GM19395 (cell line): ENCODE measurements at regions not wholly inside any gene's neighbourhood (a gene's known extent, or its start where the extent isn't known, plus 50 kb on each side); places are given as distances from the start of the nearest gene placed in this dataset.
"Not testable (repeated sequence)": the region's sequence is repeated elsewhere in the genome, so short reads cannot be mapped to it uniquely, and the experiment has no call there.

Source experiments
- ATAC-seq: cut with Tn5 transposase; IDR thresholded peaks from one replicate; pipeline ENCODE4 v1.9.1; 2021; ENCODE audit warnings: mild to moderate bottlenecking, moderate library complexity; ENCODE audit not compliant: unreplicated experiment

DNA sequence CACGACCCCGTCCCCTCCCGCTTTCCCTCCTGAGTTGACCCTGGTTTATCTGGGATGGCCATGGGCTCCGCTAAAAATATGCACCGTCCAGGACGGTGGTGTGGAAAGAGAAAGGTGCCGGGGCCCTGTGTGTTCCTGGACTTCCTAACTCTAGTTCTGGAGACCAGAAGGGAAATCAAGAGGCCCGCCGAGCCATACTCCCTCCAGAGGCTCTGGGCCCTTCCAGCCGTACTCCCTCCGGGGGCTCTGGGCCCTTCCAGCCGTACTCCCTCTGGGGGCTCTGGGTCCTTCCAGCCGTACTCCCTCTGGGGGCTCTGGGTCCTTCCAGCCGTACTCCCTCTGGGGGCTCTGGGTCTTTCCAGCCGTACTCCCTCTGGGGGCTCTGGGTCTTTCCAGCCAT, 168.5 kb downstream of the LAT start:
- ATAC-seq, result not testable (repeated sequence)

DNA sequence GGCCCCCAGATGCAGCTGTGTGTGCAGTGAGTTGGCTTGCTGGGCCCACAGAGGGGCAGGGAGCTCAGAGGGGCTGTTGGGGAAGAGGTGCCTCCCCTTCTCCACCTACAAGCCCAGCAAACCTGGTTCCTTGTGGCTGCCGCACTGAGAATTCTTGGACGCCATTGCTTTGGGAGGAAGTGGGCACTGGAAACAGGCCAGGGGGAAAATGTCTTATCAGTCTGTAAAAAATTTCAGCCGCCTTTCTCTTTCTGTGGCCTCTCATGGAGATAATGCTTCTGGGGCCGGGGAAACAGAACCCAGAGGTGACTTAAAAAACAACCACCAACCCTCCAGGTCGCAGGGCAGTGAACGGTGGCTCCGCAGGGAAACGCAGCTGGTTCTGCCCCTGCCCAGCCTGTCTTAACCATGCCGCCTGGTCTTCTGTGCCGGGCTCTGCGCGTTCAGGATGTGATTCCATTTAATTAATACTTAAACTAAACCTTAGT, 167.7 kb downstream of the LAT start:
- ATAC-seq, result not testable (repeated sequence)

DNA sequence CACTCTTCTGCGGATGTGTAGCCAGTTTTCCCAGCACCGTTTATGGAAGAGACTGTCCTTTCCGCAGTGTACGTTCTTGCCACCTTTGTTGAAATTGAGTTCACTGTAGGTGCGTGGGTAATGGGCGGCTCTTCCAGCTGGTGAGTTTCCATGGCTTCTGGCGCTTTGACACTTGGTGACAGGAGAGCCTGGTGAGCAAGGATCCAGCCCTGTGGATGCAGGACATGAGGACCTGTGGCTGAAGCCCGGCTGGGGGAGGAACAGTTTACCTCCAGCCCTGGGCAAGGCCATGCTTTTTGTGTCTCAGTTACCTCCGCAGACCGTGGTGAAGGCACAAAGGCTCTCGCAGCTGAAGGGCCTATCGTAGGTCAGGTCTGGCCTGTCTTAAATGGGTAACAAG, 166.5 kb downstream of the LAT start:
- no peak for ATAC-seq

DNA sequence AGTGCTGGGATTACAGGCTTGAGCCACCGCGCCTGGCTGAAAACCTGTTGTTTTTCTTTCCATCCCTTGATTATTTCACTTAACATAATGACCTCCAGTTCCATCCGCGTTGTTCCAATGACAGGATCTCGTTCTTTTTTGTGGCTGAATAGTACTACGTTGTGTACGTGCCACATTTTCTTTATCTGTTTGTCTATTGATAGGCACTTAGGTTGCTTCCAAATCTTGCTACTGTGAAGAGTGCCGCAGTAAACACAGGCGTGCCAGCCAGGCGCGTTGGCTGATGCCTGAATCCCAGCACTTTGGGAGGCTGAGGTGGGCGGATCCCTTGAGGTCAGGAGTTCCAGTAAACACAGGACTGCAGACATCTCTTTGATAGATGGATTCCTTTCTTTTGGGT, 165.1 kb downstream of the LAT start:
- ATAC-seq, result not testable (repeated sequence)

DNA sequence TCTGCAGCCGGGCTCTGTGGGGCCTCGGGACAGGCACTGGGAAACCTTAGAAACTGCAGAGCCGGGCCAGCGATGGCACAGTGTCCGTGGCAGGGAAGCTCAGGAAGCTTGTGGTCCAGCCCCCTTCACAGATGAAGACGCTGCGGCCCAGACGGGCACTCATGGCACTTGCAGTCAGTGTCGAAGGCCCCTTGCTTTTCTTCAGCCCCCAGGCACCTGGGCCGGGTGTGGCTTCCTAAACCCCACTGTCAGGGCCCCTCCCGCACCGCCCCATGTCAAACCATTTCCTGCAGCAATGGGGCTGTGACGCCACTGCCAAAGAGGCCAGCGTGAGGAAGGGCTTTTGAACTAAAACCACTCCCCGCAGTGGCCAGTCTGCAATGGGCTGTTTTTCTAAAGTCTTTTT, 164.0 kb downstream of the LAT start:
- no peak for ATAC-seq

DNA sequence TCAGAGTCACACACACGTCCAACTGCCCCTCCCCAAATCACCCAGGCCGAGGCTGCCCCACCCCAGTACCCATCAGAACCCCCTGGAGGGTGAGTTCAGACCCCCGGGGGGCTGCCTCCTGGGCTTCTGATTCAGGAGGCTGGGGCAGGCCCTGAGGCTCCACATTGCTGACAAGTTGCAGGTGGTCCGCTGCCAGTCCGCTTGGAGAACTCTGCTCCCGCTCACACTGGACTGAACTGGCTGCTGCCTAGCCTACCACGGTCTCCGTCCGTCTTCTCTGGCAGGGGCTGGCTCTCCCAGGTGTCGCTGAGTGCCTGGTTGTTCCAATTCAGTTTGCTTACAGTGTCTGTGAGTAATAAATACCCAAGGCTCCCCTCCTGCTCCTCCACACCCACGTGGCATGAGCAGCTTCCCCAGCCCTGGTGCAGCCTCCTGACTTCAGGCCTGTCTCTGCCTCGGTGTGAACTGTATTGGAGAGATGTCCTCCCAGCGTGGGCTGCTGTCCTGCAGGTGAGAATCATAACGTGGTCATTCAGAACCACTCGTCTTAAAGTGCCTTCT, 163.4 kb downstream of the LAT start:
- ATAC-seq, result no peak

DNA sequence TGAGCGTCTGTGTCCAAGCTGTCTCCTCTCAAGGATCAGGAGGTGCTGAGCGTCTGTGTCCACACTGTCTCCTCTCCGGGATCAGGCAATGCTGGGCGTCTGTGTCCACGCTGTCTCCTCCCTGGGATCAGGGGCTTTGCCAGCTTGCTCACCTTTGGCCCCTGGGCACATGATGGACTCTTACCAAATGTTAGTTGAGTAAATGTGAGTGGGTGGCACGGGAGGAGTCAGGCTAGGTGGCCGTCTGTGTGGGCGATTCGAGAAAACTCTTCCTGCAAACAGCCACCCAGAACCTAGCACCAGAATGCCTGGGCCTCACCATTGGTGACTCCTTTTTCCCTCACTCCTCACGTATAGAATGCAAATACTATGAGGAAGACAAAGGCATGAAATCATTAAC, 162.9 kb downstream of the LAT start:
- not testable (repeated sequence) for ATAC-seq

DNA sequence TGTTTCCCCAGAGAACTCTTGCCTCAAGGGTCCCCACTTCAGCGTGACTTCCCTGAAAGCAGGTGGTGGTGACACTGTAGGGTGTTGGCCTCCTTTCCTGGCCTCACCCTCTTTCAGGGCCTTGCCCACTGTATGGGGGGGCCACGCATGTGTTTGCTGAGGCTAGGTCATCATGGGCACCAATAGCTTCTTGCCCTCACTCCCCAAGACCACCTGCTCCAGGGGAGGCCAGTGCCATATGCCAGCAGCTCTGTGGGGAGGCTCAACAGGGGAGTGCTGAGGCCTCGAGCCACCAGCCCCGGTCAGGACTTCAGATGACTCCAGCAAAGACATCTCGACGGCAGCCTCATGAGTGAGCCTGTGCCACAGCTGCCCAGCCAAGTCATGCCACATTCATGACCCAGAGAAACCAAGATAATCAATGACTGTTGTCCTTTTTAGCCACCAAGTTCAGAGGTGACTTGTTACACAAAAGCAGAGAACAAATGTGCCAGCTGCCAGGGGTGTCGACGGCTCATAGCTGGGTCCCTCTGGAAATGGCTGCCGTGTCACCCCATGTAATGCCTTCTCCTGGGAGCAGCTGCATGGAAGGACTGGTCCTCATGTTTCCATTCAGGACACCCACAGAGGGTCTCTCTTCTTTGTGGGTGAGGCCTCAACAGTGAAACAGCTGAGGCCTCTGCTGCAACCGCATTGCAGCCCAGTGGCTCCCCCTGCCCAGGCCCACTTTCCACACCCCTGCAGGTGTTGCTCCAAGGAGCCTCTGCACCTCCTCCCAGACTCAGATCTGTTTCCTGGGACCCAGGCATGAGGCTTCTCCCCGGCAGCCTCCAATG, 162.2 kb downstream of the LAT start:
- ATAC-seq, result not testable (repeated sequence)

DNA sequence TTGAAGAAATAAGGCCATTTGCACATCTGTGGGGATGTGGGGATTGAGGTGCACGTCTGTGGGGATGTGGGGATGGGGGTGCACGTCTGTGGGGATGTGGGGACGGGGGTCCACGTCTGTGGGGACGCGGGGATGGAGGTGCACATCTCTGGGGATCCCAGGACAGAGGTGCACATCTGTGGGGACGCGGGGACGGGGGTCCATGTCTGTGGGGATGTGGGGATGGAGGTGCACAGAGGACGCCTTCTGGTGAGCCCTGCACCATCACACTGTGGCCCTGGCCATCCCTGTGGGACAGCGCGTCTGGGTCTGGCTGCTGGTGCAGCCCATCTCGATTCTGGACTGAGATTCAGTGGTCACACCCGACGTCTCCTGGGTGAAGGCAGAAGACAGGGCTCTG, 161.4 kb downstream of the LAT start:
- ATAC-seq, result no peak

DNA sequence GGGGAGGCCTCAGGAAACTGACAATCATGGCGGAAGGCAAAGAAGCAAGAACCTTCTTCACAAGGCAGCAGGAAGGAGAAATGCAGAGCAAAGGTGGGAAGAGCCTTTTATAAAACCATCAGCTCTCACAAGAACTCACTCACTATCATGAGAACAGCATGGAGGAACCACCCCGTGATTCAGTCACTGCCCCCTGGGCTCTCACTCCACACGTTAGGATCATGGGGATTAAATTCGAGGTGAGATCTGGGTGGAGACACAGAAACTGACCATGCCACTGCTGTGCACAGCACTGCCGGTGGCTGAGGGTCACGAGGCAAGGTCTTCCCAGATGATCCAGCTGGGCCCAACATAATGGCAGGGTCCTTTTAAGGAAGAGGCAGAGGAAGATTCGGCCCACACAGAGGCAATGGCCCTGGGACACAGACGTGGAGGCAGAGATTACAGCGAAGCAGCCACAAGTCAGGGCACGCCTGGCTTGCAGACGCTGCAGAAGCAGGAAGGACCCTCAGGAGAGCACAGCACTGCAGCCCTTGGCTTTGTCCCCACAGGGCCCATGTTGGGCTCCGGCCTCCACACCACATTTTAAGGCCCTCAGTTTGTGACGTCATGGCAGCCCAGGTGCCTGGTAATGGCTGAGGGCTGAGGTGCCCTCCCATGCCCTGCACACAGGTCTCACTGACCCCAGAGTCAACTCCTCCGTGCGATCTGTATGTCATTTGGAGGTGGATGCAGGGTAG, 160.8 kb downstream of the LAT start:
- not testable (repeated sequence) for ATAC-seq

DNA sequence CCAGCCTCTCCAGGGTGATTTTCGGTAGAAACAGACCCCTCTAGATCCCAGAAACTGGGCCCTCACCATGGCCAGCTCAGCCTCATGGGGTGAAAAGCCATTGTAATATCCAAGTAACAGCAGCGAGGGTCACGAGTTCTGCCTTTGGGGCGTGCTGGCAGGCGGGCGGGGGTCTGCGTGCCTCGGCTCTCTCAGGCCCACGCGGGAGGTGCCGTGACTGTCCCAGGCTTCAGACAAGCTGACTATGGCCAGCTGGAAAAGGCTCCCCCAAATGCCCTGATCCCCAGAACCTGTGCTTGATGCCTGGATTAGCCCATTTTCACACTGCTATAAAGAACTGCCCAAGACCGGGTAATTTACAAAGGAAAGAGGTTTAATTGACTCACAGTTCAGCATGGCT, 160.2 kb downstream of the LAT start:
- not testable (repeated sequence) for ATAC-seq

DNA sequence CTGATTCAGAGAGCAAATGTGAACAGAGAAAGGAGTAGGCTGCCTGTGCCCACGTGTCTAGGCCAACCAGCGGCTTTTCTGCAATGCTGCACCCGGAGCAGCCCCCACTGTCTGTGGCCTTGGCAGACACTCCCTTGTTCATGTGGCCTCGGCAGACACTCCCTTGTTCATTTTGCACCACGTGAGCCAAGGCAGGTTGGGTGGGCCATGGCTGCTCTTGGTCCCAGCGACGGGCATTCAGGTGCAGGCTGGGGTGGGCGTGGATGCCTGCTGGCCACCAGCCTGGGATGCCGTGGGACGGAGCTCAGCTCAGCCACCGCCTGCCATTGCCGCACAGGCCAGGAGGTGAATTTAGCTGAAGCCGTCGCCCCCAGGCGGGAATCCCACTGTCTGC, 159.8 kb downstream of the LAT start:
- ATAC-seq, result not testable (repeated sequence)

DNA sequence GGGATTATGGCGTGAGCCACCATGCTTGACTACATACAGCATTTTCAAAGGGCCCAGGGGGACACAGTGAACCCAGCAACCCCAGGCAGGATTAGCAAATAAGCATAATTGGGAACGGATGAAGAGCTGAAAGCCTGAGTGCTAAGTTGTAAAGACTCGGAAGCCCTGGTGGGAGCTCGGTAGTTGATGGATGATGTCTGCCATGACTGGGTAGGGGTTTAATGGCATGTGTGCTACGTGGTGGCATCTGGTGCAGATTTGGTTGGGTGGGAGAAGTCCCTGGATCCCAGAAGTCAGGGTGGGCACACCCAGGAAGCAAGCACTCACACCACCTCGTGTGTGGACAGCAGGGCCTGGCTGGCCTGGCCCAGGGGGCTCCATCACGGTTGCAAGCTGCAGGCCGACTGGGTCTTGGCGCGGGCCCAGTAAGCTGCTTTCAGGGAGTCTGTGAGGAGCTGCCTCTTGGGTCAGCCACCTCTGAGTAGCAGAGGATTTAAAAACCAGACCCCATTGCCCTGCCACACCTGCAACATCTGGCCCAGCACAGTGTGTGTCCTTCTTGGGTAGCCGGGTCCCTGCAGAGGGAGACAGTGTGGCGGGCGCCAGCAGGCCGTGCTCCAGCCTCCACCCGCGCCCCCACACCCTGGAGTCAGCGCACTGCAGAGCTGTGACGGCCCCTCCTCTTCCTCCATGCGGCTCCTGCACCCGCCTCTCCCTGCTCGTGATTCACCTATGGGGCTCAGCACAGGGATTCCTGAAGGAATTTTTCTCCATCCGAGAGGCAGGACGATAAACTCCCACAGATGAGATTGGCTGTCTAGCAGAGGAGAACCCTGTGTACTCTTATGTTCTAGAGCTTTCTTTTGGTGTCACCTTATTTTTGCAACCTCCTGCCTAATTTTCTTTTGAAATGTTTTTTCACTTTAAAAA, 159.2 kb downstream of the LAT start:
- ATAC-seq, result not testable (repeated sequence)

DNA sequence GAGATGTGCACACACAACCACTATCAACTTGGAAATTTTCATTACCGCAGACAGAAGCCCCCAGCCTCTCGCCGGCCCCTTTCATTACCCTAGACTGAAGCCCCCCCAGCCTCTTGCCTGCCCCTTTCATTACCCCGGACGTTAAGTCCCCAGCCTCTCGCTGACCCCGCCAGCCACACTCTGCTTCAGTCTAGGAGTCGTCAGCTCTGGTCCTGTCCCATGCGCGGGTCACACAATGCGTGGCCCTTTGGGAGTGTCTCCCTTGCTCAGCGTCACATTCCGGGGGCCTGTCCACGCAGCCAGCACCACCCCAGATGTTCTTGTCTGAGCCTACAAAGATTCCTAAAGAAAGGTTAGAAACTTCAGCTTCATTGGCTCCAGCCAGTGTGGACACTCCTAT, 157.7 kb downstream of the LAT start:
- ATAC-seq, result not testable (repeated sequence)

DNA sequence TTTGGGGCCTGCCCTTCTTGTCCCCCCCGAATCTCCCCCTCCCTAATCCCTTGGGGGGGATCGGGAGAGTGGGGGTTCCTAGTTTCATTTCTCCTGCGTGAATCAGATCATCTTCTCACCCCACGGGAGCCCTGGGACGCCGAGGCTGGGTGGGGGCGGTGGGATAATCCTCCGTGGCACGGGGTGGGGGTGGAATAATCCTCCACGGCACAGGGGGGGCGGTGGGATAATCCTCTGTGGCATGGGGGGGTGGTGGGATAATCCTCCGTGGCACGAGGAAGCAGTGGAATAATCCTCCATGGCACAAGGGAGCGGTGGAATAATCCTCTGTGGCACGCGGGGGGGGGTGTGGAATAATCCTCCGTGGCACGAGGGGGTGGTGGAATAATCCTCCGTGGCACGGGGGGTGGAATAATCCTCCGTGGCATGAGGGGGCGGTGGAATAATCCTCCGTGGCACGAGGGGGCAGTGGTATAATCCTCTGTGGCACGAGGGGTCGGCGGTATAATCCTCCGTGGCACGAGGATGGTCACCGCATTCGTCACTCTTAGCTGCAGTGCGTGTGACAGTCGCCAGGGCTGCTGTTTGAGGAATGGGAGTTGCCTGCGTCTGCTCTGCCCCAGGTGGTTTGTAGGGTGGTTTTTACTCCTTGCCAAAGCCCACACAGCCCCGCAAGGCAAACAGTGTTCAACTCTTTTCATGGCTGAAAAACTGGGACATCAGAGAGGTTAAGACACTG, 156.9 kb downstream of the LAT start:
- ATAC-seq, result no peak

DNA sequence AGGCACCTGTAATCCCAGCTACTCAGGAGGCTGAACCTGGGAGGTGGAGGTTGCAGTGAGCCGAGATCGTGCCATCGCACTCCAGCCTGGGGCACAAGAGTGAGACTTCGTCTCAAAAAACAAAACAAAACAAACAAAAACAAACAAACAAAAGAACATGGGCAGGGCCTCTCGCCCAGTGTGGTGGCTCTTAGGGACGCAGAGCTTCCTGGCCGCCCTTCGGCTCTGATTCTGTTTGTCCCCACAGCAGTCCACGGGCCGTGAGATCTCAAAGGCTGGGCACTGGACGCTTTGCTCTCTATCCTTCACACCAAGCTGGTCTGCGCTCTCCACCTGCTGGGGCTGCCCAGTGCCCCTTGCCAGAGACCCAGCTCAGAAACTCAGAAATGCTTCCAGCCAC, 156.3 kb downstream of the LAT start:
- not testable (repeated sequence) for ATAC-seq

DNA sequence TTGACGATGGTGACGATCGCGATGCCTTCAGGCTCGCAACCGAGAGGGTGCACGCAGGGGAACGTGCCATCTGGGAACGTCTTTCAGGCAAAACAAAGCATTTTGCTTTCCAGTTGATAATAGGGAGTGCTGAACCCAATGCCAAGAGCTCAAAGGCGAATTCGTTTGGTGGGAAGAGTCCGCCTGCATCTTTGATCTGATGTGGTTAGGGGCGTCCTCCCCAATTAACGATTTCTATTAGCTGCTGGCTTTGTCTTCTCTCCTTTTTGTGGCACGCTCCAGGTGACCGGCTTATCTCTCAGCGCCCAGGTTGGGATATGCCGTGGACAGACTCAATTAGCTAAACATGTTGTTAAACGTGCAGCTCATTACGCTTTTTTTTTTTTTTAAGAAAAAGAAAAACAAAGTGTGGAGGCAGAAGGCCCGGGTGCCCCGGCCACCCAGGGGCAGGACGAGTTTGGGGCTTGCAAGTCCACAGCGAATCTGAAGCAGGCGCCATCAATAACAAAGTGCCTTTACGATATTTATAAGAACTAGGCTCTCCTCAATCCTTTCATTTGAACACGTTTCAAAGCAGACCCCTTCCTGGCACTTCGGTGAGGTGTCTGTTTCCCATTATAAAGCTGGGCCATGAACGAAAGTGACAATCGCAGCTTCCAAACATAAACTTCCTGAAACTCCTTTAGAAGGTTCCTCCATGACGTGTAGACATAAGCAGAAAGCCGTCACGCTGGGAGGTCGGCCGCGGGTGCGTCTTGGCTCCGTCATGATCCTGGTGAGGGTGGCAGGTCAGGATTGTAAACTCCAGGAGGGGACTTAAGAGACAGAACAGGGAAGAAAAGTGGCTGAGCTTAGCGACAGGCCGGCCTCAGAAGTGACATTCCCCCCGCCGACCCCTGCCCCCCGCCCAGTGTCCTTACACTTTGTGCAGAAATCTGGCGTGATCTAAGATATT, 155.3 kb downstream of the LAT start:
- not testable (repeated sequence) for ATAC-seq

DNA sequence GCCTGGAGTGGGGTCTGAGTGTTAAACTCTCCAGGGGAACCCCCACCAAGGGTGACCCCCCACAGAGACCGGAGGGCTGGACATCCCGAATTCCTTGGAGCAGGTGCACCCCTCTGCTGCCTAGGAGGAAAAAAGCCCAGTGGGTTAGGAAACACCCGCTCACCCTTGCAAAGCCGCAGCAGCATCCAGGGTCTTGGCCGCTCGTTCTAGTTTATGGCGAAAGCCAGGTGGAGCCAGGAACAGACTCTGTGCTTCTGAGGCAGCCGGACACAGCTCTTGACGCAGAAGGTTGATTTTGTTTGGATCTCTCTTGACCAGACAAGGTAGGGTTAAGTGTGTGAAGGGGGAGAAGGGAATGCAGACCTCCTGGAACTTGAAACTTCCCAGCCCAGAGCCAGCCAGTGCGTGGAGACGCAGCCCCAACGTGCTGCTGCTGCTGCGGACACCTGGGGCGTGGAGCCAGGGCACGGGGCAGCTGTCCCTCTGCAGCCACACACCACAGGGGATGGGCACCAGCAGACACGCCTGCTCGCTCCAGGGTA, 154.5 kb downstream of the LAT start:
- no peak for ATAC-seq

DNA sequence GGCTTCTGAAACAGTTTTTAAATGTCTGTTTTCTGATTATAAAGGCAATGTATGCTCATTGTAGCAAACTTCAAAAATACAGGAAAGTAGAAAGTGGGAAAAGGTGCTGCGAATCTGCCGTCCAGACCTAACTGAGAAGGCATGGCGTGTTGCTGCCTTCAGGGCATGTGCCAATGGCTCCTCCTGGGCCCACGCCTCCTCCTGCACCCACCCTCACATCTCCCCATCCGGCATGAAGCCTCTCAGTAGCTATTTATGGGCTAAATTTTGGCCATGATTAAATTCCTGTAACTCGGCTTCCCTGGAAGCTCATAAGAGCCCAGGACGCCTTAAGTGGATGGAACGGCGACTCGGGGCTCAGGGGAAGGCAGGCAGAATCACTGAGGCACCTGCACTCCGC, 153.8 kb downstream of the LAT start:
- ATAC-seq, result not testable (repeated sequence)
